ENCODE measurements at regions not wholly inside any gene's neighbourhood (a gene's known extent, or its start where the extent isn't known, plus 50 kb on each side); places are given as distances from the start of the nearest gene placed in this dataset.

GRCh38 chr6:47360388-47360787 is 50.7 kb upstream of the TNFRSF21 start:
- DNase-seq (ENCODE audit: low read depth, low spot score): no peak
- in situ Hi-C loops (cut with HindIII; ENCODE audit: low pct_unique_long_range_greater_than_20kb, low sequenced_read_pairs): no loop called here

- in situ Hi-C loops (cut with HindIII; ENCODE audit: low pct_unique_long_range_greater_than_20kb, low sequenced_read_pairs): no loop called here
- no peak for DNase-seq (ENCODE audit: low read depth, low spot score)
Observed at GRCh38 chr6:47362857-47363461, 53.3 kb upstream of the TNFRSF21 start.

- DNase-seq (ENCODE audit: low read depth, low spot score): no peak
- in situ Hi-C loops (cut with HindIII; ENCODE audit: low pct_unique_long_range_greater_than_20kb, low sequenced_read_pairs): no loop called here
Observed at GRCh38 chr6:47363736-47364135, 54.0 kb upstream of the TNFRSF21 start.

- no peak for DNase-seq (ENCODE audit: low read depth, low spot score)
- in situ Hi-C loops (cut with HindIII; ENCODE audit: low pct_unique_long_range_greater_than_20kb, low sequenced_read_pairs): no loop called here
Observed at GRCh38 chr6:47366335-47366890, 56.7 kb upstream of the TNFRSF21 start.

GRCh38 chr6:47371139-47371869 is 61.6 kb upstream of the TNFRSF21 start:
- DNase-seq (ENCODE audit: low read depth, low spot score): no peak
- in situ Hi-C loops (cut with HindIII; ENCODE audit: low pct_unique_long_range_greater_than_20kb, low sequenced_read_pairs): no loop called here

DNA sequence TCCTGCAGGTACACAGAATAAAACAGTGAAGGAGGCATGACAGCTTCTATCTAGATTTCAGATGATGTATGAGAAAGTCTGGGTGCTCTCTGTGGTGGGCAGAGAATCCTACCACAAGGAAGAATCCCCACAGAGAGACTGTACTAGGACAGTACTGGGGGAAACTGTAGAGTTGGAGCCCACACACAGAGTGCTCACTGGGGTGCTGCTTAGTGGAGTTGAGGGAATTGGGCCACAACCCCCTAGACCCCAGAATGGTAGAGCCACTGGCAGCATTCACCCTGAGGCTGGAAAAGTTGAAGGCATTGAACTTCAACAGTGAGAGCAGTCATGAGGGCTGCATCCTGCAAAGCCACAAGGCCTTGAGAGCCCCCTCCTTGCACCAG is 62.2 kb upstream of the TNFRSF21 start:
- in situ Hi-C loops (cut with HindIII; ENCODE audit: low pct_unique_long_range_greater_than_20kb, low sequenced_read_pairs): no loop called here
- DNase-seq (ENCODE audit: low read depth, low spot score): no peak

DNA sequence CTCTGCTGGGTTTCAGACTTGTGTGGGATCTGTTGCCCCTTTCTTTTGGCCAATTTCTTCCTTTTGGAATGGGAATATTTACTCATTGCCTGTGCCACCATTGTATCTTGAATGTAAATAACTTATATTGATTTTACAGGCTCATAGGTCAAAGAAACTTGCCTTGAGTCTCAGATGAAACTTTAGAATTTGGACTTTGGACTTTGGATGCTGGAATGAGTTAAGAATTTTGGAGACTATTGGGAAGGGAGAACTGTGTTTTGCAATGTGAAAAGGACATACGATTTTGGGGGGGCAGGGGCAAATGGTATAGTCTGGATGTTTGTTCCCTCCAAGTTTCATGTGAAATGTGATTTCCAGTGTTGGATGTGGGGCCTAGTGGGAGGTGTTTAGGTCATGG is 62.6 kb upstream of the TNFRSF21 start:
- in situ Hi-C loops (cut with HindIII; ENCODE audit: low pct_unique_long_range_greater_than_20kb, low sequenced_read_pairs): no loop called here

DNA sequence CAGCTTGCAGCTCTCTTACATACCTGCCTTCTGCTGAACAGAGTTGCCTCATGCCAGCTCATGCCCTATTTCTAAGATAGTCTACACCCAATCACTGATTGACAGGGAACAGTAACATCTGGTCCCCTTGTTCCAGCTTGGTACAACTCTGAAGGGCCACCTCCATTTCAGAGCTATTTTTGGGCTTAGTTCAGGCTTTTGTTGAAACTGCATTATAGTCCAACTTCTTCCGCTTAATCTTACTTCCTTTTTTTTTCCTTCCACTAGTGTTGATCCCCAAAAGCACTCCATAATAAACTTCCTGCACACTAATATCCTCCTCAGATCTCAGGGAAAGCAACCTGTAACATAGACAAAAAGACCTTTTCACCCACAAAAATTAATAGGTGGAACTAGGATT is 65.7 kb upstream of the TNFRSF21 start:
- in situ Hi-C loops (cut with HindIII; ENCODE audit: low pct_unique_long_range_greater_than_20kb, low sequenced_read_pairs): no loop called here
- no peak for DNase-seq (ENCODE audit: low read depth, low spot score)

More for the DNA sequence above, 62.6 kb upstream of the TNFRSF21 start:
- no peak for DNase-seq (ENCODE audit: low read depth, low spot score)

GRCh38 chr6:47376930-47377329 is 67.2 kb upstream of the TNFRSF21 start:
- in situ Hi-C loops (cut with HindIII; ENCODE audit: low pct_unique_long_range_greater_than_20kb, low sequenced_read_pairs): no loop called here
- no peak for DNase-seq (ENCODE audit: low read depth, low spot score)

- DNase-seq (ENCODE audit: low read depth, low spot score): no peak
- in situ Hi-C loops (cut with HindIII; ENCODE audit: low pct_unique_long_range_greater_than_20kb, low sequenced_read_pairs): no loop called here
Observed at GRCh38 chr6:47377971-47378370, 68.3 kb upstream of the TNFRSF21 start.

- in situ Hi-C loops (cut with HindIII; ENCODE audit: low pct_unique_long_range_greater_than_20kb, low sequenced_read_pairs): no loop called here
Observed at GRCh38 chr6:47379328-47379727, 69.6 kb upstream of the TNFRSF21 start.

DNA sequence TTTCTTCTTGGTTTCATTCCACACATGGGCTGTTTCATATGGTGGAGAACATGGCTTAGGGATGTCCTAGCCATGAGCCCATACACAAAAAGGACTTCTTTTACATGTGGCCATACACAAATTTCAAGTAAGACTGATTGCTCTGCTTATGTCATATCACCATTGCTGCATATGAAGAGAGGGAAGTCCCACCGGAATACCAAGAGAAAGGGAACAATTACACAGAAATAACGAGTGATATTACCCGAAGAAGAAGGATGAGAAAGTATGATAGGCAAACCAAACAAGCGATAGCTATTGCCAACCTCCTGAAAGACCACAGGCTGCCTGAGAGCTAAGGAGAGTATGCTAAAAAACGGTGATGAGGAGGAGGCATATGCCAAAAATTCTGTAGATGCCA is 70.5 kb upstream of the TNFRSF21 start:
- DNase-seq (ENCODE audit: low read depth, low spot score): no peak
- in situ Hi-C loops (cut with HindIII; ENCODE audit: low pct_unique_long_range_greater_than_20kb, low sequenced_read_pairs): no loop called here

More at GRCh38 chr6:47379328-47379727, 69.6 kb upstream of the TNFRSF21 start:
- DNase-seq (ENCODE audit: low read depth, low spot score): no peak

GRCh38 chr6:47381036-47381435 is 71.3 kb upstream of the TNFRSF21 start:
- in situ Hi-C loops (cut with HindIII; ENCODE audit: low pct_unique_long_range_greater_than_20kb, low sequenced_read_pairs): no loop called here
- no peak for DNase-seq (ENCODE audit: low read depth, low spot score)

DNA sequence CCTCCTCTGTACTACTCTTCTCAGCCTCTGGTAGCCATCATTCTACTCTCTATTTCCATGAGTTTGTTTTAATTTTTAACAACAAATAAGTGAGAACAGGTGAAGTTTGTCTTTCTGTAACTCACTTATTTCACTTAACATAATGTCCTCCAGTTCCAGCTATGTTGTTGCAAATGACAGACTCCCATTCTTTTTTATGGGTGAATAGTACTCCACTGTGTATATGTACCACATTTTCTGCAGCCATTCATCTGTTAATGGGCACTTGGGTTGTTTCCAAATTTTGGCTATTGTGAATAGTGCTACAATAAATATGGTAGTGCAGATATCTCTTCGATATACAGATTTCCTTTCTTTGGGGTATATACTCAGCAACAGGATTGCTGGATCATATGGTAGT is 73.7 kb upstream of the TNFRSF21 start:
- in situ Hi-C loops (cut with HindIII; ENCODE audit: low pct_unique_long_range_greater_than_20kb, low sequenced_read_pairs): no loop called here
- no peak for DNase-seq (ENCODE audit: low read depth, low spot score)

DNA sequence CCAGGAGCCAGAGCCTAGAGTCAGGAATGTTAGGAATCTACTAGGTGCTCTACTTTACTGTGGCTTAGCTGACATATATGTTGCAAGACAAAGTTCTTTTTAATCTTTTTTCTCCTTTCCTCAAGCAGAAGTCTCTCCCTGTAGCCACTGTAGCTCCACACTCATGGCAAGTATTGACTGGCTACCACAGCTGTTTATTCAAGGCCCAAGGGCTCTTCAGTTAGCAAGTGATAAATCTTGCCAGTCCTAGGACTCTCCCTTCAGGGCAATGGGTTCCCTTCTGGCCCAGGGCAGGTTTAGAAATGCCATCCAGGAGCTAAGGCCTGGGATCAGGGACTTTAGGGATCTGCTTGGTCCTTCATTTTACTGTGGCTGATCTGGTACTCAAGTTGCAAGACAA is 82.0 kb upstream of the TNFRSF21 start:
- in situ Hi-C loops (cut with HindIII; ENCODE audit: low pct_unique_long_range_greater_than_20kb, low sequenced_read_pairs): no loop called here
- no peak for DNase-seq (ENCODE audit: low read depth, low spot score)

GRCh38 chr6:47392251-47392650 is 82.5 kb upstream of the TNFRSF21 start:
- in situ Hi-C loops (cut with HindIII; ENCODE audit: low pct_unique_long_range_greater_than_20kb, low sequenced_read_pairs): no loop called here
- no peak for DNase-seq (ENCODE audit: low read depth, low spot score)

GRCh38 chr6:47396401-47397069 is 81.1 kb upstream of the CD2AP start:
- no peak for DNase-seq (ENCODE audit: low read depth, low spot score)
- in situ Hi-C loops (cut with HindIII; ENCODE audit: low pct_unique_long_range_greater_than_20kb, low sequenced_read_pairs): no loop called here

- in situ Hi-C loops (cut with HindIII; ENCODE audit: low pct_unique_long_range_greater_than_20kb, low sequenced_read_pairs): no loop called here
- no peak for DNase-seq (ENCODE audit: low read depth, low spot score)
Observed at GRCh38 chr6:47400581-47400980, 77.0 kb upstream of the CD2AP start.

GRCh38 chr6:47402081-47402480 is 75.5 kb upstream of the CD2AP start:
- DNase-seq (ENCODE audit: low read depth, low spot score): no peak
- in situ Hi-C loops (cut with HindIII; ENCODE audit: low pct_unique_long_range_greater_than_20kb, low sequenced_read_pairs): no loop called here
